T-helper 1 cell treated with Interleukin-12 subunit alpha and Interleukin-12 subunit beta and Interleukin-4 antibody, amounts not matched to agents 30 ng/mL and 1 ng/mL, for 36 hours (primary cell): ENCODE measurements at regions not wholly inside any gene's neighbourhood (a gene's known extent, or its start where the extent isn't known, plus 50 kb on each side); places are given as distances from the start of the nearest gene placed in this dataset.

ENCODE experiments used
- intact Hi-C: fragments of 100-400 bp; cut with micrococcal nuclease; formaldehyde crosslinking; loops from one replicate; pipeline ENCODE4 v1.15.1; 2024

DNA sequence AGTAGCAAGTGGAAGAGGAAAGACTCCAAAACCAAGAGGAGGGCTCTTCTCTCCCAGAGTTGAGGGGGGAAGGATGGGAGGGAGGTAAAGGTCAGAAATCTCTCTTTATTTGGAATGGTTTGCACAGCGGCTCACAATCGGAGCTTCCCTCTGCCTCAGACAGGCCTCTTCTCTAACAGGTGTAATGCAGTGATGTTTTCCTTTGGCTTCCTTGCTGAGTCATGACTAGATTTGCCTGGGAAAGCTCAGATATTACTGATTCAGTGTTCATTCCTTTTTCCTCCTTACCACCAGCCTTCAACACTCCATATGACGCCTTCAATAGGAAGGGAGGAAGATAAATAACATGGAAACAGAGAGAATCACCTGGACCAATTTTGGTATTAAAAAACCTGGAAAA, 136.6 kb downstream of the RNF152 start:
- intact Hi-C loops, result no loop called here

DNA sequence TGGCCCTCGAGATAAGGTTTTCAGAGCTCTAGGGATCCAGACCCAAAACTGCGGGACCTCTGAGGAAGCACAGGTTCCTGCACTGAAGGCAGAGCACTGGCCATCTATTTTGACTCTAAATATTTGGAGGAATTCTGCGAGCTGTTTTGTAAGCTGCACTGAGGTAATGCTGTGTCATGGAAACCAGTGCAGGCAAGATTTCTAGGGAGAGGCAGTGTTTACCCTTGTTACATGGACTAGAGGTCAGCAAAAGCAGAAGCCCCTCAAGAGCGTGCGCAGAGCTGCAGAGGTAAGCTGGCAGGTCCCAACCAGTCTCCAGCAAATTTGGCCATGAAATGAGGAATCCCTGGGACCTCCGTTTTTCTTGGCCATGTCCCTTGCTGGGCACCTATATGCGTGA, 137.3 kb downstream of the RNF152 start:
- intact Hi-C loops, result no loop called here

DNA sequence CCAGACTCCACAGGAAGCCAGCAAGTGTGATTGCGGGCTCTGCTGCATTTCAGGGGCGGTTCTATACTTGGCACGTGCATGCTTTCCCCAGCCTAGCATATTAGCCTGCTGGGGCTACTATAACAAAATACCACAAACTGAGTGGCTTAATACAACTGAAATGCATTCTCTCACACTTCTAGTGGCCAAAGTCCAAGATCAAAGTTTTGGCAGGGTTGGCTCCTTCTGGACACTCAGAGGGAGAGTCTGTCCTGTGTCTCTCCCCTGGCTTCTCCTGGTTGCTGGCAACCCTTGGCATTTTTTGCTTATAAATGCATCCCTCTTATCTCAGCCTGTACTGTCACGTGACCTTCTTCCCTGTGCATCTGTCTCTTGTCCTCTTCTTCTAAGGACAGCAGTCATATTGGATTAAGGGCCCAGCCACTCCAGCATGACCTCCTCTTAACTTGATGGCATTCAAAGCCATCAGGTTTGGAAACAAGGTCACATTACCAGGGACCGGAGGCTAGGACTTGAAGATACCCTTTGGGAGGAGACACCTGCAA, 138.7 kb downstream of the RNF152 start:
- intact Hi-C loops, result no loop called here

- intact Hi-C loops, result no loop called here
Observed at GRCh38 chr18:61753373-61753772, 139.4 kb downstream of the RNF152 start.

- intact Hi-C loops, result no loop called here
Observed at GRCh38 chr18:61752973-61753372, 139.8 kb downstream of the RNF152 start.

- intact Hi-C loops, result no loop called here
Observed at GRCh38 chr18:61750840-61751668, 141.8 kb downstream of the RNF152 start.

GRCh38 chr18:61749546-61749945, 143.3 kb downstream of the RNF152 start:
- intact Hi-C loops, result no loop called here

- intact Hi-C loops, result no loop called here
Observed at GRCh38 chr18:61749031-61749430, 143.8 kb downstream of the RNF152 start.

DNA sequence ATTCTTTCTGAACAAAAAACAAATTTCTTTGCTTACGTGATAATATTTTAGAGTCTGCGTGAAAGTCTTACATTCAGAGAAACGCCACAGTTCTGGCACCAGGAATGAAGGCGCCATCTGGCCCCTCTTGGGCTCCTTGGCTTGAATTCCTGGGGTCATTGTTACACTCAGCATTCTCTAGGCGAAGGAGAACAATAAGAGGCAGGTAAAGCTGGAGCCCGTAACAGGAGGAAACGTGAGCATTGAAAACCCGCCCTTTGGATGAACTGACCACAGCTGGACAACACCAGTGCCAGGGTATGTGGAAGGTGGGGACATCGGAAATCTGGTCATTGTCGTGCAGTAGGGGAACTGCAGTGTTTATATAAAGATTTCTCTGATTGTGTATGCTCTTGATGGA, 144.8 kb downstream of the RNF152 start:
- intact Hi-C loops, result no loop called here

DNA sequence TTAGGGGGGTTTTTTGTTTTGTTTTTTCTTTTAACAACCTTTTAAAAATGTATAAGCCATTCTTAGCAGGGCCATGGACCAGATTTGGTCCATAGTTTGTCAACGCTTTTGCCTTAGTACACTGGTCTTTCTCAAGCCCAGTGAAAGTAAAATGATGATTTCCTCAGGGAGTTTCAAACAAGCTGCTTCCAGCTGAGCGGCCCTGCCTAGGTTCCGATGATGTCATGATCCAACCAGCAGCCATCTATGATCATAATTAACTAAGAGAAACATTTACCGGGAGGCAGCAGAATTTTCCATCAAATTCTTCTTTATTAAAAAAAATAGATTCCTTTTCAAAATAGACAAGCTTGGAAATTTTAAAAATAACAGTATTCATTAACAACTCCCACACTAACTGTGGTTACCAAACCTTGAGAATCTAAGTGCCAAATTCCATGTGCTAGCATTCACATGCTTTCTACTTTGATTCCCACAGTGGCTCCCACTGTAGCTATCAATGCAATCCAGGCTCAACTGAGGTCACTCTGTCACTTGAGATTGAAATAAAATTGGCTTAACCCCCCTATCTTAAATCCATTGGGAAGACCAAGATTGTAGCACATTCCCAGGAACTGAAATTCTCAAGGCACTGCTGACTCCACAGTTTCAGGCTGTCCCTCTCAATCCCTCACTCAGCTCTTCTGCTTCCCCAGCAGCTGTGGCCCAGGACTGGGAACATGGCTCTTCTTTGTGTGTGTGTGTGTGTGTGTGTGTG, 148.9 kb downstream of the RNF152 start:
- intact Hi-C loops, result no loop called here

DNA sequence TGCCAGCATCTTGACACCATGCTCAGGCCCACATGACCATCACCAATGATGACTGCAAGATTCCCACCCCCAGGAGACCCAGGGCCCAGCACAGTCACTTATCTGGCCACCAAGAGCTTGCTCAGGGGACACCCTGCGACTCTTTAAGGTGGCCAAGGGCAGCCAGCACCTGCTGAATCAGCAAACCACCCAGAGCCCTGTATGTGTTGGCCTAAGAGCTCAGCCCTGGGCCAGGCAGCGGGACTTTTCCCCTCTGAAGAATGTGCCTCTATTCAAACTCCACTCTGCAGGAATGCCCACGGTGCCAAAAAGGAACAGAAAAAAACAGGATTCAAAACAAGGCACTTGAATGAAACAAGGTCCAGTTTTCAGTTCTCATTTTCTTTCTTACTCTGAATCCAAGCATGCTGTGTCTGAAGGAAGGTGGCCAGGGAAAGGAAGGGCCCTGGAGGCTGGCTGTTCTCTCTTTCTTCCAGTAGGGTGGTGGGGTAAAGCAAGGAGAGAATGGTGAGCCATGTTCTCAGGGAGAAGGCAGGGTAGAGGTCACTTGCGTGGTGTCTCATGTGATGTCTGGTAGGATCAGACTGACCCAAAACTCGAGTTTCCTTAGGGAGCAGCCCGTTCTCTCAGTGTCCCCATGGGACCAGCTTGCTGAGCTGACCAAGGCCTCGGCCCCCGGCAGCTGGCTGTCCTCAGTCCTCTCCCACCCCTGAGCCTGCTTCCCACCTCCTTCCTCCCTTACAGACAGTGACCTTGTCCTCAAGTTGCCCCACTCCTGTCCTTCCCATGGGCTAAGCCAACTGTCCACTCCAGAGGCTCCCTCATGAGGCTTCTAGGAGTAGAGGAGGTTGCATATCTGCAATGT, 150.0 kb downstream of the RNF152 start:
- intact Hi-C loops, result no loop called here

- intact Hi-C loops, result no loop called here
Observed at GRCh38 chr18:61741881-61742454, 150.8 kb downstream of the RNF152 start.

- intact Hi-C loops, result no loop called here
Observed at GRCh38 chr18:61738488-61738887, 154.3 kb downstream of the RNF152 start.

DNA sequence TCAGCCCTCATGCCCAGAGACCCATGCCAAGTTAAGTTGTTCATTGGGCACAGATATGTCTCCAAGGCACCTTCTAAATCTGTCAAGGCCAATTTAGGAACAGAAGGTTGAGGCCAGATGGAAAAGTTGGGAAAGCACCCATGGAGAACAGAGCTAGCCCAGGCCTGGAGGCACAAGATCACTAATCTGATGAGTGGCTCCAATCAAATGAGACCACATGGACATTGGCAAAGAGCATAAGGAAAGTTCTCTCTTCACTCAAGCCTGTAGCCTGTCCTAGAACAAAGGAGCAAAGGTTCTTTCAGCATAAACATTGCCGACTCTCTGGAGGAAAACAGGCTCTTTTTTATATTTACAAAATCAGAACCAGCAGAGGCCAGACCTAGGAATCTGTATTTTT, 154.8 kb downstream of the RNF152 start:
- intact Hi-C loops, result no loop called here

DNA sequence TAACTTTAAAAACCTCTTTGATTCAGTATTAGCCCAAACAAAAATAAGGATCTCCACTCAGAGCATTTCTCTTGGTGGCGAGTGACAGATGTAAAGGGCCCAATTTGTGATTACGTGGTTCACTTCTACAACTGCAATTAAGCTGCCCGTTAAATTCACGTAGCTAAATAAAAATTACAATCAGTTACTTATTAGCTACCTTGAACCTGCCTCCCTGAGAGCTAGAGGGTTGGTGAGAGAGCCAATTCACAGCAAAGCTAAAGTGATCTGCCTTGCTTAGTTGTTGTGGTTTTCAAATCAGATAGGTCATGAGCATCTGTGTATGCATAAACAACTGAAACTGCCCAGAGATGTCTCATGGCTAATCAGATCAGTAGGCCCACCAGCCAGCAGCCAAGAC, 156.7 kb downstream of the RNF152 start:
- intact Hi-C loops, result no loop called here

DNA sequence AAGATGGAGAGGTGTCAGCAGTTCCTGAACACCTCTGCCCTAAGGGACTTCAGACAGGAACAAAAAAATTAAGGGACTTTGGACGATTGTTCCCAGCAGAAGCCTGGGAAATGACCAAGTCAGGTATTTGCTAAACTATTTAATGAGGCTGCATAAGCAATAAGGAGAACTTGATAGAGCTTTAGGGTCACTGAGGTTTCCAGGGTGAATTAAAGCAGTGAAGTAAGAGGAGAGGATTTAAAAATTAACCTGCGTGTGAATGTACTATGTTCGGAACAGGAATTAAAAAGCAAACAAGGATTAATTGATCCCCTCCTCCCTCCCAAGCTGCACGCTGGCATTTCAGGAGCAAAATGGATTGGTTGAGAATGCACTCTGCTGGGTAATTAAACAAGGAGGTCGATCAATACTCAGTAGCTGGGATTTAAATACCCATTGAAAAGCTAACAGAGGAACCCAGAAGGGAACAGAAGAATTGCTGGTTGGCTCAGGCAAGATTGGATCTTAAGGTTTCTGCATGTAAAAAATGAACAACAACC, 157.2 kb downstream of the RNF152 start:
- intact Hi-C loops, result no loop called here

GRCh38 chr18:61734396-61734795, 158.4 kb downstream of the RNF152 start:
- intact Hi-C loops, result no loop called here

DNA sequence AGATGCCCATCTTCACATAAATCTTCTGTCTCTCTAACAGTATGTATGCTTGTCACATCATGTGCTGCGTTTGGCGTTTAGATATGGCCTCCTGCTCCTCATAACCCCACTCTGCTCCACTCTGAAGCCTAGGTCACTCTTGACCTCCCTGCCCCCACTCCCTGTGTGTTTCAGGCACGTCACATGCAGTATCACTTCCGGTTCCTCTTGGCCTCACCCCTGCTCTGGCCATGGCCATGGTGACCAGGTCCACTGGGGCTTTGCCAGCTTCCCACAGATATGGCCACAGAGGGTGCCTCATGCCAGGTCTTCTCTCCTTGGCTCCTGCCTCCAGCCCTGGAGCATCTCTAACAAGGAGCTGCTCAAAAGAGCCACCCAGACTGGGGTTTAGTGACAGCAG, 160.0 kb downstream of the RNF152 start:
- intact Hi-C loops, result no loop called here

- intact Hi-C loops, result no loop called here
Observed at GRCh38 chr18:61731693-61732376, 161.0 kb downstream of the RNF152 start.

GRCh38 chr18:61731178-61731577, 161.6 kb downstream of the RNF152 start:
- intact Hi-C loops, result no loop called here
